ENCODE measurements at regions not wholly inside any gene's neighbourhood (a gene's known extent, or its start where the extent isn't known, plus 50 kb on each side); places are given as distances from the start of the nearest gene placed in this dataset.
"Not testable (repeated sequence)": the region's sequence is repeated elsewhere in the genome, so short reads cannot be mapped to it uniquely, and the experiment has no call there.

DNA sequence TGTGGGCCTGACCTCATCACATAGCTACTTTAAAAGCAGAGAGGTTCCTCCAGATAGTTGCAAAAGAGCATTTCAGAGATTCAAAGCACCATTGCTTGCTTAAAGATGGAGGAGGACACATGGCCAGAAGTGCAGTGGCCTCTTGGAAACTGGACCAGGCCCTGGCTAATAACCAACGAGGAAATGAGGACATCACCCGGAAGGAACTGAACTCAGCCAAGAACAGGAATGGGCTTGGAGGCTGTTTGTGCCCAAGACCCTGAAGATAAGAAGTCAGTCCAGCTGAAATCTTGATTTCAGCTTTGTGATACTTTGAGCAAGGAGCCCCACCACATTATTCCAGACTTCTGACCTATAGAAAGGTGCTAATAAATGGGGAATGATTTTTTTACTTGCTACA, 437.0 kb downstream of the PTPRC start:
- H3K4me3 ChIP-seq: no peak overlapping the region
- H3K27ac ChIP-seq: no peak overlapping the region

- Histone ChIP-seq H3K27ac (no peak overlapping the region), H3K4me3 (no peak overlapping the region)
Measured at GRCh38 chr1:199079994-199080393, 441.2 kb downstream of the PTPRC start.

- Histone ChIP-seq H3K4me3 (no peak overlapping the region), H3K27ac (no peak overlapping the region)
Measured at GRCh38 chr1:199081739-199082138, 442.9 kb downstream of the PTPRC start.

- Histone ChIP-seq H3K27ac (no peak overlapping the region), H3K4me3 (no peak overlapping the region)
Measured at GRCh38 chr1:199082778-199083389, 444.0 kb downstream of the PTPRC start.

DNA sequence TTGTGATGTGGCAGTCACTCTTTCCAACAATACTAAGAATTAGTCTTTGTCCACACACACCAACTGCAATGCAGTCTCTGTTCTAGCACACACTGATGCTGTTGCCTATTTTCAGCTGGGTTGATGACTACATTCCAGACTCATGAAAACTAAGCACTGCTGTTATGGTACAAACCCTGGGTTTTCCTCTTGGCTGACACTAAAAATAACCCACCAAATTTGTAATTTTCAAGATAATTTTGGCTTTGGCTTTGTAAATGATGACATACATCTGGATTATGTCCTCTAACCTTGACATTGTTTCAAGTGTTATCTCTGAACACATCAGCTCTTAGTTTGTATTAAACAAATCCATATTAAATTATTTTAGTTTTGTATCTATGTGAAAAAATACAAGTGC, 444.8 kb downstream of the PTPRC start:
- no peak overlapping the region for H3K27ac ChIP-seq
- H3K4me3 ChIP-seq: no peak overlapping the region

DNA sequence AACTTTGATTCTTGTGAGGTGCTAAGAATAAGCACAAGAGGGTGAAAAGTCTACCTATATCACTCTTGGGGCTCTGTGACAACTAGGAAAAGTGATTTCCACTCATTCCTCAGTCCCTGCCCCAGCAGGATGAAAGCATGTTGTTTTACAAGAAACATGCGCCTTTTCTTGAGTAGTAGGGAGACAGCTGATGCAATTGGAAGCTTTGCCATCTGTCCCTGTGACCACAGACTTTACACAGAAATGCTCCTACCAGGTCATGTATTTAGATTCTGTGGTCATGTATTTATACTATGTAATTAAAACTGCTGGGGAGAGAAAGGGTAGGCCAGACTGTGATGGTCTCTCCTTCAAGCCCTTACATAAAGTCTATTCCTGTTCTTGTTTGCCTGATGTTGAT, 445.5 kb downstream of the PTPRC start:
- Histone ChIP-seq H3K27ac (no peak overlapping the region), H3K4me3 (no peak overlapping the region)

GRCh38 chr1:199085903-199086302, 447.1 kb downstream of the PTPRC start:
- Histone ChIP-seq H3K4me3 (no peak overlapping the region), H3K27ac (no peak overlapping the region)

DNA sequence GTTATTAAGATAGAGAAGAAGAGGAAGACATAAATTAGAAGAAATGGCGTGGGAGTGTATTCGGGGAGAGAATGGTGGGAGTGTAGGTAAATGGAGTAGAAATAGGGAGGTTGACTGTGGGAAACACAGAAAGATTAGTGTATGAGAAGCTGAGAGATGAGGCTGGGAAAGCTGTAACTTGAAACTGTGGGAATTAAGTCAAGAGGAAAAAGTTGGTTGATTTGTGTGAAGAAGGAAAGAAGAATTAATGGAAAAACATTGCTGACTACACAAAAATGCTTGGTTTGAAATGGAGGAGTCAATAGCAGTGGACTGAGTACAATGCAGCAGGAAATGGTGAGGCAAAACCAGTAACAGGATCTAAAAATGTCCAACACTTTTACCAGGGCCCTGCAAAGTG, 448.3 kb downstream of the PTPRC start:
- H3K27ac ChIP-seq: no peak overlapping the region
- H3K4me3 ChIP-seq: no peak overlapping the region

DNA sequence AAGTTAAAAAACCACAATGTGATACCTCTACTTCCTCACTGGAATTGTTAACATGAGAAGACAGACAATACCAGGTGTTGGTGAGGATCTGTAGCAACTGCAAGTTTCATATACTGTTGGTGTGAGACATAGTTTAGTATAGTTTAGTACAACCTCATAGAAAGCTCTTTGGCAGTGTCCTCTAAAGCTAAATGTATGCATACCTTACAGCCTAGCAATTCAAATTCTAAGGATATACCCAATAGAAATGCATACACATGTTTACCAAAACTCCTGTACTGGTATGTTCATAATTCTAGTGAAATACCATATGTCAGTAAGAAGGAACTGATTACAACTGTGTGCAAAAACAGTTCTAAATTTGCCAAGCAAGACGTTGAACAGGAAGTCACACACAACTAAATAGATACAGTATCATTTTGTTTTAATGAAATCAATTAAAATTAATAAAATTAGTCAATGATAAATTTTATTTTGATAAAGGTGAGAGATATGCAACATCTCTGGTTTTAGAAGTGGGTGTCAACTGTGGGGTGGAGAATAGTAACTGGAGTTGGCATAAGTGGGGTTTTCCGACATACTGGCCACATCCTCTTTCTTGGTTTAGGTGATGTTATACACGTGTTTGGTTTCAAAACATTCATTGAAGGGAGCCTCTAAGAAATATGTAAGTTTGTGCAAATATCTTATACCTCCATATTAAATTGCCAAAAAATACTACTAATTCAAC, 450.7 kb downstream of the PTPRC start:
- Histone ChIP-seq H3K27ac (no peak overlapping the region), H3K4me3 (no peak overlapping the region)

GRCh38 chr1:199095628-199096027, 456.8 kb downstream of the PTPRC start:
- H3K4me3 ChIP-seq, H3K27ac ChIP-seq: not testable (repeated sequence)

DNA sequence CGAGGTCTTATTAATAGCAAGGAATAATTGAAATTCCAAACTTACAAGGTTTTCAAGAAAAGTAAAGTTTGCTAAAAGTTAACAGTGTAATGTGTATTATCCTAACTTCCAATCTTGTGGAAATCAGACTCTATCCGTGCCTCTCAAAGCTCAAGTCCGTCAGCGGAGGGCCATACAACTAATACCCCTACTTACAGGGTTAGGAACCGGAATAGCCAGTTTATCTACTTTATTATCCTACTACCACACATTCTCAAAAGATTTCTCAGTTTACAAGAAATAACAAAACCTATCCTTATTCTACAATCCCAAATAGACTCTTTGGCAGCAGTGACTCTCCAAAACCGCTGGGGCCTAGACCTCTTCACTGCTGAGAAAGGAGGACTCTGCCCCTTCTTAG, 457.8 kb downstream of the PTPRC start:
- H3K4me3 ChIP-seq: no peak overlapping the region
- no peak overlapping the region for H3K27ac ChIP-seq

DNA sequence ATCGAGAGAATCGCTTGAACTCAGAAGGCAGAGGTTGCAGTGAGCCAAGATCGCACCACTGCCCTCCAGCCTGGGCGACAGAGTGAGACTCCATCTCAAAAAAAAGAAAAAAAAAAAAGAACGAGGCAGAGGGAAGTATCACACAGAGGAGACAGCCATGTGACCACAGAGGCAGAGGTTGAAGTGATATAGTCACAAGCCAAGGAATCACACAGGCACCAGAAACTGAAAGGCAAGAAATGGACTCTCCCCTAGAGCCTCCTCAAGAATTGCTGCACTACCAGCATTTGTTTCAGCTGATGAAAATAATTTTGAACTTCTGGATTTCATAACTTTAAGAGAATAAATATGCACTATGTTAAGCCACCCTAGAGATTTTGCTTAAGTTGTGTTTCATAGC, 459.6 kb downstream of the PTPRC start:
- Histone ChIP-seq H3K27ac (no peak overlapping the region), H3K4me3 (no peak overlapping the region)

- Histone ChIP-seq H3K4me3 (no peak overlapping the region), H3K27ac (no peak overlapping the region)
Measured at GRCh38 chr1:199101139-199101538, 462.3 kb downstream of the PTPRC start.

- H3K4me3 ChIP-seq: no peak overlapping the region
- no peak overlapping the region for H3K27ac ChIP-seq
Measured at GRCh38 chr1:199101635-199102034, 462.8 kb downstream of the PTPRC start.

GRCh38 chr1:199102239-199102638, 463.4 kb downstream of the PTPRC start:
- no peak overlapping the region for H3K4me3 ChIP-seq
- no peak overlapping the region for H3K27ac ChIP-seq

DNA sequence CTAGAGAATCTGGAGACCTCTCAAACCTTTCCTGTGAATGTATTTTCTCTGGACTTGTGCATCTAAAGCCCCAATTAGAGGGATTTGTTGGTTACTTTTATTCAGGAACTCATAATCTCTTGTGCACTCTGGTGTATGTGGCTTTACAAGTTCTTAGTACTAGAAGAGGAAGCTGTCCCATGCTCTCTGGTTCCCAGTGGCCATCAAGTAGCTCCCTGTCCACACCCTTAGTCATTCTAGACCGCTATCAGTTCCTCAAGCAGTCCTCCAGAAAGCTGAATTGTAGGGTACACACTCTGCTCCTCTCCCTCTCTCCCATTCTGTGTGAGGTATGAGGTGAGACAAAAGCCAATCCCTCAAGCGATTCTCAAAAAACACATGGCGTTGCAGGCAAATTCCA, 470.3 kb downstream of the PTPRC start:
- no peak overlapping the region for H3K27ac ChIP-seq
- no peak overlapping the region for H3K4me3 ChIP-seq

GRCh38 chr1:199112365-199112764, 473.5 kb downstream of the PTPRC start:
- H3K27ac ChIP-seq: no peak overlapping the region
- no peak overlapping the region for H3K4me3 ChIP-seq

DNA sequence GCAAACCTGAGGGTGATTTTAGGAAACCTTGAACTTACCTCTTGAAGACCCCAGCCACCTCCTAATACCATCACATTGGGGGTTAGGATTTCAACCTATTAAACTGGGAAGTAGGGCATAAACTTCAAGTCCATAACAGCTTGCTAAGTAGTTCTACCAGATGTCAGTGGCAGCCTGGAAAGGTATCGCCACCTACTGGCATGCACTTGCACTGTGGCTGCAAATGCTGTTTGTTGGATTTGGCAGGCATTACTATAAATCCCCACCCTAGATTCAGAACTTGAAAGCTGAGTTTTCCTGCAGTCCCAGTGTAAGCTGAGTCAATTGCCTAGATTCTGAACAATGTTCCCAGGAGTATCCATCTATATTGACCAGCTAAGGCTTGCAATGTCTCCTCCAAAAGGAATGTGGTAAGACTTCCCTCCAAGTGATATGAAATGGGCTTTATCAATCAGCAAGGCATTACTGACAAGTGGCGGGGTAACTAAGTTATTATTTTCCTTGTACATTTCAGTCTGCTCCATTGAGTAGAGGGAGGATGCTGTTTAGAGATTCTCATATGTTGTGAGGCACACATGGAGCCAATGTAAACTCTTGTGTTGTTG, 474.5 kb downstream of the PTPRC start:
- Histone ChIP-seq H3K27ac (no peak overlapping the region), H3K4me3 (no peak overlapping the region)

GRCh38 chr1:199116488-199116887, 477.6 kb downstream of the PTPRC start:
- Histone ChIP-seq H3K27ac (no peak overlapping the region), H3K4me3 (no peak overlapping the region)

- Histone ChIP-seq H3K27ac (no peak overlapping the region), H3K4me3 (no peak overlapping the region)
Measured at GRCh38 chr1:199121047-199121446, 482.2 kb downstream of the PTPRC start.

DNA sequence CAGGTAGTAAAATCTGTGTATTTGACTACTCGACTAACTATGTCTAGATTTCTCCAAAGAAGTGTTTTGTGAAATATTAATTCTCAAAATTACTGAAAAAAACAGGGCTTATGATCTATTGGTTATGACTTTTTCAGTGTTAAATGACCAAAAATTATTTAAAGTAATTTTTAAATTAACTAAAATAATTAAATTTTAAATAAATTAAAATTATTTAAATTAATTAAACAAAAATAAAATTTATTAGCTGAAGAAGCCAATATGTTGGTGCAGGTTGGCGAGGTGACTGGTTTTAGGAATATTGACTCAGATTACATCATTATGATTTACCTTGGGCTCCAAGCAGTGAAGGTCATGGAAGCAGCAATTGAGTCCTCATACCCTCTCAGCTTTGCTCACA, 483.2 kb downstream of the PTPRC start:
- H3K4me3 ChIP-seq: no peak overlapping the region
- no peak overlapping the region for H3K27ac ChIP-seq
